NK-92 (cell line): ENCODE measurements at regions not wholly inside any gene's neighbourhood (a gene's known extent, or its start where the extent isn't known, plus 50 kb on each side); places are given as distances from the start of the nearest gene placed in this dataset.
"Not testable (repeated sequence)": the region's sequence is repeated elsewhere in the genome, so short reads cannot be mapped to it uniquely, and the experiment has no call there.

ENCODE experiments used
- DNase-seq: peaks from one replicate; lab custom pipeline; 2025; ENCODE audit not compliant: unreplicated experiment; lab: John Stamatoyannopoulos, UW

DNA sequence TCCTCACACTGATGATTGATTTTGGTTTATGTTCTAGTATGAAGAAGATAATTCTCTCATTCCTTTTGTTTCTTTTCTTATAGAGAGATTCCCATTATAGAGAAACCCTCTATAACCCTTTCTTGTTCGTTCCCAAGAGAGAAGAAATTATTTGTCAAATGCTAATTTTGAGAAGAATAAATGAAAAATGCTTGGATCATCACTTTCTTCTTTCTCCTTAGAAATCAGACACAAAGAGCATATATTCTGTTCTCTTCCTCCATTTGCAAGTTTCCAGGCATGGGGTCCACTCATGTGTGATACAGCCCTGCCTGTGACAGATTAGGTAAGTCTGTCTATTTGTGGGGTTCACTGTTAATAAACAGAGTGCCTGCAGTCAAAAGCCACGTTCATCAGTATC lies 222.6 kb upstream of the NECTIN3 start:
- no peak for DNase-seq

DNA sequence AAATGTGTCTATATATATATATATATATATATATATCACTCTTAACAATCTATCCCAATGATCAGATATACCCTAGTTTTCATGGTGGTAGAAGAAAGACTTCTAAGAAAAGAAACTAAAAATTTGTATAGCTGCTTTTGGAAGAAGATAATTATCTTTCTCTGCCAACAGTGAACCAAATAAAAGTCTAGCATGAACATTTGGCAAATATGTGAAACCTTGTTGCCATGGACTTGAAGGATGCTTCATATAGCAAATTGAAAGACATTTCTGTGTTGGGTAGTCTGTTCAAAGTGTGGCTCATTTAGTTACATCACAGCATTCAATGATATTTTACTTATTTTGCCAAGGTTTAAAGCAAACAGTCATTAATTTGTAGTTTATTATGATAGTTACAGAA lies 219.9 kb upstream of the NECTIN3 start:
- no peak for DNase-seq

DNA sequence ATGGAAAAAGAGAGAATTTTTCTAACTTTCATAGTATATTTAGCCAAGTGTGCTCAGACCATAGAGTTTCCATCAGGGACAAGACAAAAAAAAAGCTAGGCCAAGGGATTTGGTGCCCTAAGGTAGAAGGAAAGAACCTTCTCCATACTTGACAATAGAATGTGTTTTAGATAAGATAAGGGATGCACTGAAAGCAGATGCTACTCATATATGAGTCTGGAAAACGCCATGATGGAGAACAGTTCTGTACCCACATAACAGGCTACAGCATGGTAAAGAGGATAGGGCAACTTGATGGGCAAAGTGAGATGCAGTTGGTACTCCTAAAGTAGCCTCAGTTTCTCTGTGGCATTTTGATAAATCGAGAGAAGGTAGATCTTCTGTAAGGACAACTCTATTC lies 216.4 kb upstream of the NECTIN3 start:
- DNase-seq = no peak

DNA sequence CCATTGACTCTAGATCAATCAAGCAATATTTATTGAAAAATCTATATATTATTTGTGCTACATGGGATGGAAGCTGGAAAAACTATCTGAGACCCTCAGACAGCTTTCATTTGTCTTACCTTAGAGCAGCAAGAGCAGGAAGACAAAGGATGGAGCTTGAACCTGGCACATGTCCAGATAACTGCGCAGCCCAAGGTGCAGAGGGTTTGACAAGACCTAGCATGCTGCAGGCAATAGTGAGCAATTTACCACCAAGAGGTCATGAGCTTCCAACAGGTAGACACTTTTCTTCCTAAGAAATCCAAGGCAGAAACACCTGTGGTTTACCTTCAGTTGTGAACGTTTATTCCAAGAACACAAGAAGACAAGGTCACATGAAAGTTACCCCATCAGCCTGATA lies 214.7 kb upstream of the NECTIN3 start:
- no peak for DNase-seq

DNA sequence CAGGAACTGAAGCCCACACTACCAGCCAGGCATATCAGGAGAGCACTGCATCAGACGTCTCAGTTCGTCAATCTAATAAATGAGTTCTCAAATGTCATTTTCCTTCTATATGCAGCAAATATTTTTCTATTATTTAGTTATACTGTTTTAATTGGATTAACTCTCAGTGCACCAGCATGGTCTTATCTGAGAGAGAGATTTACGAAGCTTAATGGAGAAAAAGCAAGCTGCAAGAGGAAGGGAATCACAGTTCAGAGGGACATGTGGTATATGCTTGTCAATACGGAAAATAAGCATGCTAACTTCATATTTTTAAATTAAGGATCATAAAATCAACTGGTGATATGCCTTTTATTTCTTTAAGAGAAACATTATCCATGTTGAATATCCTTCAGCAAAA lies 213.1 kb upstream of the NECTIN3 start:
- DNase-seq = no peak

DNA sequence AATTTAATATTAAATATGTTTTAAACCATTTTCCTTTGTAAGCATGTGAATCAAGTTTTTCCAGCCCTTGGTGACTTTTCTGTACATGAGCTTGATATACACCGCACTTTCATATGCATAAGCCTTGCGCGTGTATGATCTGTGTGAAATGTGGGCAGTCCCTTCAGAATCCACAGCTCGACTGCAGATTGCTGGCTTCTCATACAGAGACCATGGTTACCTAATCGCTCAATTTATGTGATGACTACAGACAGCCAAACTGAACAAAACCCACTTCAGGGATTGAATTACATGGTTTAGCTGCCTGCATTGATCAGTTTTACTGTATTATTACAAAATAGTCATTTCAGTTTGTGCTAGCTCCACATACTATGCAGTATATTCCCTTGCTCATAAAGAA lies 212.3 kb upstream of the NECTIN3 start:
- no peak for DNase-seq

DNA sequence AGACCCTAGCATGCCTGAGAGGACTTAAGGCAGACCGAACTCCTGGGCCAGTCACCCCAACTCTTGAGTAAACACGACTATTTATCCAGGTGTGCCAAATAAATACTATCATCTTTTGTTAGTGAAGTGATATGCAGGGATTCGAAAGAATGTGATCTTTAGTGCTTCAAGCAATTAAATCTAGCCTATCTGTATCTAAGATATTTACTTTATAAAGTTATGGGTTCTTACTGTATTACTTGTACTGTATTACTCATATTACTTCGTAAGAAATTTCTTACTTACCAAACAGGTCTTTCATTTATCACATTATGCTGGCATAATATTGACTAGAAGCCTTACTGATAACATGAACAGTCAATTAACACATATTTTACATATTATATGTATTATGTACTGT lies 211.6 kb upstream of the NECTIN3 start:
- no peak for DNase-seq

DNA sequence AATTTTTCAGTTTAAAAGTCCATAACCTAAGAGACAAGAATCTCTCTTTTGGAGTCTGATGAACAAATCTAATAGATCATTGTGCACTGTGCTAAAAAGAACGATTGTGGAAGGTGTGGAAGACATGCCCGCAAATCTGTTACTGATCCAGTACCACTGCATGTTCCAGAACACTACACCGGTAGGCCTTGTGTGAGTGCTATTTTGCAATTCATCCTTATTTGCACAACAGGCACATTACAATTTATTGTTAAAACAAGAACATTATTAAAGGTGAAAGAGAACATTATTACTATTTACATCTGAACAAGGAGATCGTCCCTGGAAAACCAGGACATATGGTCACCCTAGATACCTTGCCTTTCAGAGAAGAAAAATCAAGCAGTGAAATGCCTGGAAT lies 205.7 kb upstream of the NECTIN3 start:
- no peak for DNase-seq

DNA sequence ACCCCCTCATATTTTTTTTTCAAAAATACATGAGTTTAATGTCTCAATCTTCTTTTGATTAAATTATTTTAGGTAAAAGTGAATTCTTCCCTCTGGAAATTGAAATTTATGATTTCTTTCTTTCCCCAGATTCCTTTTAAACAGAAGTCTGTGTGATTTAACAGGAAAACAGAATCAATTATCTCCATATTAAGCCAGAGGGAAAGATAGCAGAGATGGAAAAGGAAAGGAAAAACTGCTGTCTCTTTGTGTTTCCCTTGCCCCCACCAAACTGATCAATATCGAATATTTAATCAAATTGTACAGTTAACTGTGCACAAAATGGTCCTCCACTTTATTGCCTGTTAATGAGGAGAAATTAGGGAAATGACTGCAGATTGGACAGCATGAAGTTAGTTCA lies 203.5 kb upstream of the NECTIN3 start:
- no peak for DNase-seq

DNA sequence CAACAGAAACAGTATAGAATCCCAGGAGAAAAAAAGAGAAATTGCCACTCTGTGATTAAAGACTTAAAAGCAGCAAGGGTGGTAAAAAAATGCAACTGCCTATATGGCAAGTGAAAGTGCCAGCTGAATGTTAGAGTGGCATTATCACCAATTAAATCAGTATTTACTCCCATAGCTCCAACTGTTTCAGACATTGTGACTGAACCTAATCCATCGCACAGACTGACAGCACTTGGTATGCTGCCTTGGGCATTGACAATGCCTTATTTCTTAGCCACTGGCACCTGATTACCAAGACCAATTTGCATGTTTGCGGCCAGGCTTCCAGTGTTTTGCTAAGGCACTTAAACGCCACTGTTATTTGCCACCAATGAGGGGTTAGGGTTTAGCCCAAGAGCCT lies 201.9 kb upstream of the NECTIN3 start:
- DNase-seq = no peak

DNA sequence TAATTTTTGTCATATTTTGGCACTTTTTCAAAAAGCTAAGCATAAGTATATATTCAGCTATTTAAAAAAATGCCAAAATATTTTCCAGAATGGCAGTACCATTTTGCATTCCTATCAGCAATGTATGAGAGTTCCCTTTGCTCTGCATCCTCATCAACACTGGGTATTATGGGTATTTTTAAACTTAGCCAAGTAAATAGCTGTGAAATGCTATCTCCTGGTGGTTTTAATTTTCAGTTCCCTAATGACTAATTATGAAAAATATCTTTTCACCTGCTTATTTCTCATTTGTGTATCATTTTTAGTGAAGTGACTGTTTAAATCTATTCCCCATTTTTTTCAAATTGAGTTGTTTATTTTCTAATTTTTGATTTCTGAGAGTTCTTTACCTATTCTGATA lies 199.7 kb upstream of the NECTIN3 start:
- DNase-seq = no peak

DNA sequence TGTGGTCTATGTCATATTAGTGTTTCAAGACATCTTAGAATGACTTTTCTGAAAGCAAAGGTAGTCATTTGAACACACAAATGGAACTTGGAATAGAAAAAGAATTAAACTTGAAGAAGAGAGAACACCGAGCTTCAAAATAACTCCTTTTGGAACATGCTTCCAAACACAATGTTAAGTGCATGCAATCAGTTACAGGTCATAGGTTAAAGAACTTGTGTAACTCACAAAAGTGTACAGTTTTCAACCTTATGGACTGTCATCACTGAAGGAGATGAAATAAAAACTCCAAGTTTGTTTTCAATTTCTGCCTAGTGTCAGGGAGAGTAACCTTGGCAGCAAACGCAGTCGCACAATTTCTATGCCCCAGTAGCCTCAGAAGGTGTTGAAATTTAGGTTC lies 192.9 kb upstream of the NECTIN3 start:
- no peak for DNase-seq

DNA sequence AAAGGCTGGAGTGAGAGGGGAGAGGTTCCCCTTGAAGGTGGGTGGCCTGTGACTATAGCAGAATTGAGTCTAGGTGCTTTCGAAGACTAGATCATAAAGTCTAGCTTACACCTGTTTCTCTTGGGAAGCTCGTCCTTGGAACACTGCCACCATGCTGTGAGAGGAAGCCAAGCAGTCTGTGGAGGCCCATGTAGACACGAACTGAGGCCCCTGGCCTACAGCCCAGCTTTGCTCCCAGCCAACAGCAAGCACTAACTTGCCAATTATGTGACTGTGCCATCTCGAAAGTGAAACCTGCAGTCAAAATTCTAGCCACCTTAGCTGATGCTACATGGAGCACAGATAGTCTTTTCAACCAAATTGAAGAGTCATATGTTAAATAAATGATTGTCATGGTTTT lies 190.5 kb upstream of the NECTIN3 start:
- no peak for DNase-seq

DNA sequence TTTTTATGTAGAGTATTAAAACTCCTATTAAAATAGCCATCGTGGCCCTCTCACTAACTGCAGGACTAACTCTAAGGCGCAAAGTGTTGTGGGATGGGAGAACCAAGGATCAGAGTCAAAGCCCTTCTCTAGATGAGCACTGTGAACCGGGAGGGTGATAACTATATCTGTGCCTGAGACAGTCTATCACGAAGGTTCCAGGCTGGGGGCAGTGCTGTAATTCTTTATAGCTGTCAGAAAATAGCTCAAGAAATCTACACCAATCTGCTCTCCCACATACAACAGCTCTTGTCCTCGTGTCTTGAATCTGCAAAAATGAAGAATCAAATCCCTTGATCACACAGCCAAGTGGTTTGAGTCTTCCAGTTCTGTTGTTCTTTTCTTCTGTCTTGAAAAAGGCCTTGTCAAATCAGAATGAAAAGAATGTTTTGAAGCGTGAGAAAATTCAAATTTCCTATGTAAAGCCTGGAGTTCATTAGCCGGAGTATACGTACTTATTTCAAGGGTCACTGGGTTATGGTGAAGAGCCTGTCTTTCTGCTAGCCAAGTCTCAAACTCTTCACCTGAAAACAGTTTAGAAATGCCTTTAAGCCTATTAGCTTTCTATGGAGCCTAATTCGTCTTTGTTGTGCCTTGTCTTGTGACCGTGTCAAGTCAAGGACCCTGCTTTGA lies 185.3 kb upstream of the NECTIN3 start:
- DNase-seq = no peak

DNA sequence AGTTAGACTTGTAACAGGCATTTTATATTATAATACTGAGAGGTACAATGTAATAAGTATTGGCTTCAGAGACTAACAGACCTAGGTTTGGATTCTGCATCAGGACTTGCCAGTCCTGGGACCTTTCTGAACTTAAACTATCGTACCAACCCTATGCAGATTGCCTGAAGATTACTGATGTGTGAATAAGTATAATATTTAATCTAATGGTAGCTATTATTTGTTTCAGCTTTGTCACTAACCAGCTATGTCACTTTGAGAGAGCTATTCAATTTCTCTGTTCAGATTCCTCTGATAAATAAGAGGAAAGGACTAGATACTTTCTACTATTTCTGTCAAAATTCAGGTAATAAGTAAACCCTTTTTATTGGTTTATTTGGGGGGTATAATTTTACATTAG lies 184.4 kb upstream of the NECTIN3 start:
- DNase-seq = no peak

DNA sequence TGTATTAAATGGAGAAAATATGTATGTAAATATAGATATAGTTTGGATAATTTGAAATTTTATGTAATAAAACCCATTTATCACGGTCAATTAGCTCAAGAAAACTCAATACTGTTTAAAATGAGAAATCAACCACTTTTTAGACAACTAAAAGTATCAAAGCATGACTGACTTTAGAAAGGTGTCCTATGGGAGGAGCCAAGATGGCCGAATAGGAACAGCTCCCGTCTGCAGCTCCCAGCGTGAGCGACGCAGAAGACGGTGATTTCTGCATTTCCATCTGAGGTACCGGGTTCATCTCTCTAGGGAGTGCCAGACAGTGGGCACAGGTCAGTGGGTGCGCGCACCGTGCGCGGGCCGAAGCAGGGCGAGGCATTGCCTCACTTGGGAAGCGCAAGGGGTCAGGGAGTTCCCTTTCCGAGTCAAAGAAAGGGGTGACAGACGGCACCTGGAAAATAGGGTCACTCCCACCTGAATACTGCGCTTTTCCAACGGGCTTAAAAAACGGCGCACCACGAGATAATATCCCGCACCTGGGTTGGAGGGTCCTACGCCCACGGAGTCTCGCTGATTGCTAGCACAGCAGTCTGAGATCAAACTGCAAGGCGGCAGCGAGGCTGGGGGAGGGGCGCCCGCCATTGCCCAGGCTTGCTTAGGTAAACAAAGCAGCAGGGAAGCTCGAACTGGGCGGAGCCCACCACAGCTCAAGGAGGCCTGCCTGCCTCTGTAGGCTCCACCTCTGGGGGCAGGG lies 182.8 kb upstream of the NECTIN3 start:
- not testable (repeated sequence) for DNase-seq

DNA sequence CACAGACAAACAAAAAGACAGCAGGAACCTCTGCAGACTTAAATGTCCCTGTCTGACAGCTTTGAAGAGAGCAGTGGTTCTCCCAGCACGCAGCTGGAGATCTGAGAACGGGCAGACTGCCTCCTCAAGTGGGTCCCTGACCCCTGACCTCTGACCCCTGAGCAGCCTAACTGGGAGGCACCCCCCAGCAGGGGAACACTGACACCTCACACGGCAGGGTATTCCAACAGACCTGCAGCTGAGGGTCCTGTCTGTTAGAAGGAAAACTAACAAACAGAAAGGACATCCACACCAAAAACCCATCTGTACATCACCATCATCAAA lies 182.3 kb upstream of the NECTIN3 start:
- DNase-seq = not testable (repeated sequence)

DNA sequence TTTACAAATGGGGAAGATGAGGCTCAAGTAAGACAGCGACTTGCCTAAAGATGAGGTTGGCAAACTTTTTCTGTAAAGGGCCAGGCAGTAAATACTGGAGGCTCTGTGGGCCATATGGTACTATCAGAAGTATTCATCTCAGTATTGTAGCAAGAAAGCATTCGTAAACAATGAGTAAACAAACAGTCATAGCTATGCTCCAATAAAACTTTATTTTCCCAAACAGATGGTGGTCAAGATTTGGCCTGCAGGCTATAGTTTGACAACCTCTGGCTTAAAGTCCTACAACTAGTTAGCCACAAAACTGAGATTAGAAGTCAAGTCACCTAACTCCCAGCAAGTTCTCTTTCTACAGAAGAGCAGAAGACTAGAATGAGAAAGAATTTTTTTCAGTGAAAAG lies 177.0 kb upstream of the NECTIN3 start:
- no peak for DNase-seq

DNA sequence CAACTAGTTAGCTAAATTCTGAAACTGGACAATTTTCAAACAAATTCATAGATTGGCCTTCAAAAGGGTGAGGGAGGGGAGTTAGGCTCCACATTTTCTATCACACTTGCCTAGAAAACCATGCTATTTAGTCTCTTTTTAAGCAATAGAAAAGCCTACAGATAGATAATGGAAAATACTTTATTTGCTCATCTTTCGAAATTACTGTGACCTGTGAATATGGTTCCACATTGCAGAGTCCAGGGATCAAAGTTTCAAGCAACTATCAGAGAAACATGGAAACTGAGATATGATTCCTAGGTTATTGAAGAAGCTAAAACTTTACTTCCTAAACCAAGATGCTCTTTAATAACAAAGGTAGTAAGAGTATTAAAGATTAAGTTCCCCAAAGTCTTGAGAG lies 176.6 kb upstream of the NECTIN3 start:
- DNase-seq = no peak

DNA sequence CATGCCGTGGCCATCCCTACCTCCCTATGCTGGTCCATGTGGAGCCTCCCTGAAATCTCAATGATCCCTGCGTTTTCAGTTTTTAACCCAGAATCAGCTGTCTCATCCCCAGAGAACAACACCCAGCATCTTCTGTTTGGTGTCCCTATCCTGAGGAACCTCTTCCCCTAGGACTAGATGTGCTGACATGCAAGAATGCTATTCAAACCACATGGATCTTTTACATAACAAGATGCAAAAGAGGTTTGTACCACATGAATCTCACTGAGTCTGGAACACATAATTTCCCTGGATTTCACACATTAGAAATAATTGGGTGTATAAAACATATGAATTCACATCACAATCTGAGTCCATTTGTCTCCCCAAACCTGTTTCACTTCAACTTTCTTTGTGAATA lies 174.6 kb upstream of the NECTIN3 start:
- DNase-seq = no peak

DNA sequence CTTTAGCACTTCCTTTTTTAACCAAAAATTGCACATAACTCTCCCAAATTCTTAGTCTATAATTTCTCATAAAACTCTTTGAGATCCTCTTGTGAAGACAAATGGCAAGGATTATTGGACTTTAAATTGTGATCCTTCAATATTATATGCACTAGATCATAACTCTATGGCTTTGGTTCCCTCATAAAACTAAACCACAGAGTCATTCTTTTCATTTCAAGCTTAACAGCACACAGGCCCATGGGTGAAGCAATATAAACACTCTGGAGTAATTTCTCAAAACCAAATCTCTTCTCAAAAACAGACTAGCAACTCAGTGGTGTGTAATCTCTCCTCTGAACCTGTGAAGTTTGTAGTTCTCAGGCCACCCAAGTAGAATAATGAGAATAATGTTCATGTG lies 171.0 kb upstream of the NECTIN3 start:
- no peak for DNase-seq

DNA sequence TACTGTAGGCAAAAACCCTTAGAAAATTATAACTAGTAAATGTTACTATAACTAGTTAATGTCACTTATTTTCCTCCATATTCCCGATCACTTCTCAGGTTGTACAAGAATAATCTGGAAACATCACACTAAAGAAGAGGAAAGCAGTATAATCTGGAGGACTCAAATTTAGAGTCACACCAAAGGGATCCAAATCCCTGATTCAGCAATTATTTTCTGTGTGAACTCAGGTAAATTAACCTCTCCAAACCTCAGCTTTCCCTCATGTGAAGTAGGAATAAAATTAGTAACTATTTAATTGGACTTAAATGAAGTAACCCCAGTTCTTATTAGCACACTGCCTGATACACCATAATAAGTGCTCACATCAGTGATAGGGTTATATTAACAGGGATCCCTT lies 170.1 kb upstream of the NECTIN3 start:
- no peak for DNase-seq

DNA sequence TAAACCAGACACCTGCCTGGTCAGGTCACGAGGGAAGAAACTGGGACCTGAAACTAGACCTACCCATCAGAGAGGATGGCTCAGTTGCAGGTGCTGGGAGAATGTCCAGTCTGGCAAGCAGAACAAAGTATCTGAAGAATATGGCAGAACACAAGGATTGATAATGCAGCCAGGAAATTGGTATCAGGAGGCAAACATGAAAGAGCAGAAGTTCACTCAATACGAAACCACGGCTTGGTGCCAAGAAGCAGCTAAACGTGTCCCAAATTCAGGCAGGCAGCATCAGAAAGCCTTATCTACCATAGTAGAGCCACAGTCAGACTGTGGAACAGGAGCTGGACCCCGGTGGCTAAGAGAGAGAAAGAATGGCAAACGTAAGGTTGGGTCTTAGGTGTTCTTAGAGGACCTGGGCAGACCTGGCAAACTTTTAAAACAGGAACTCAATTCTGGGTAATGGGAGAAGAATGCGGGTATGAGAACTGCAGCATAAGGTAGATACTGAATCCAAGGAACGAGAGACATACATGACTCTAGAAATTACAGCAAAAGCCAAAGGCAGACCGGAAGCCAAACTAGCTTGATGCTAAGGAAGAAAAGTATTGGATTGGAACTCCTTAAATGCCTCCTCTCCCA lies 169.0 kb upstream of the NECTIN3 start:
- DNase-seq = no peak
